ENCODE measurements at regions not wholly inside any gene's neighbourhood (a gene's known extent, or its start where the extent isn't known, plus 50 kb on each side); places are given as distances from the start of the nearest gene placed in this dataset.
"Not testable (repeated sequence)": the region's sequence is repeated elsewhere in the genome, so short reads cannot be mapped to it uniquely, and the experiment has no call there.

DNA sequence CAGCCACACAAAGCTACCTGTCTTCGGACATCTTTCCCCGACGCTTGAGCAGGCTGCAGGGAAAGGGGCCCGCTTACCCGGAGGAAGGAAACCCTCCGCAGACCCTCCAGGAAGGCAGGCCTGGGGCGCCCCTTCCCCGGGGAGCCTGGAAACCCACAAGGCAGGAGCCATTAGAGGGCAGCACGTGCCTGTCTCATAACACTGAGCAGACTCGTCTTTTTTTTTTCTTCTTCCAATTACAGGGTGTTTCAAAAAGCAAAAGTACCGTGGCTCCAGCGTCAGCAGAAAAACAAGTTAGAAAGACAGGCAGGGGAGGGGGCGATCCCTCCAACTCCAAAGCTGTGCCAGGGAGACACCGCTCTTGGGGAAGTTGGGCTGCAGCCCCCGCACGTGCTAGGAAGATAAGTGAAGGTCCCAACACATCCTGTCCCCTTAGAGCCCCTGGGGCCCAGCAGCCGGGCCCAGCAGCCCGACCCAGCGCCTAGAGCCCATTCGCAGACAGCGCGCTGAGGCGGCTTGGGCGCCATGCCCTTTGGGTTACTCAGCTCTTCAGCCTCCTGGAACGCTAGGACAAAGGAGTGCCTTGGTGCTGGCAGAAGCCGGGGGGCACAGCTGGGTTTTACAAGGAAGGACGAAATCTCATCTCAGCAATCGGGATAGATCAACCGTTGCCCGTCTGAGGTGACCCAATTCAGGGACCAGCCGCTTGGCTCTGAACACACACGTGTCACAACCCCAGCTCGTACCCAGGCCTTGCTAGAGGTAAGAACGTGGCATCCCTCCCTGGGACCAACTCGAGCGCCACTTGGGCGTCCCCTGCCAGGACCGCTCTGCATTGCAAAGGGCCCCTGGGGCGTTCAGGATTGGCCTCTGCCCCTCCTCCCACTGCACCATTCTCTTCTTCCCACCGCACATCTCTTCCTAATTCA is 136.3 kb downstream of the LY86 start:
- no peak for DNase-seq

DNA sequence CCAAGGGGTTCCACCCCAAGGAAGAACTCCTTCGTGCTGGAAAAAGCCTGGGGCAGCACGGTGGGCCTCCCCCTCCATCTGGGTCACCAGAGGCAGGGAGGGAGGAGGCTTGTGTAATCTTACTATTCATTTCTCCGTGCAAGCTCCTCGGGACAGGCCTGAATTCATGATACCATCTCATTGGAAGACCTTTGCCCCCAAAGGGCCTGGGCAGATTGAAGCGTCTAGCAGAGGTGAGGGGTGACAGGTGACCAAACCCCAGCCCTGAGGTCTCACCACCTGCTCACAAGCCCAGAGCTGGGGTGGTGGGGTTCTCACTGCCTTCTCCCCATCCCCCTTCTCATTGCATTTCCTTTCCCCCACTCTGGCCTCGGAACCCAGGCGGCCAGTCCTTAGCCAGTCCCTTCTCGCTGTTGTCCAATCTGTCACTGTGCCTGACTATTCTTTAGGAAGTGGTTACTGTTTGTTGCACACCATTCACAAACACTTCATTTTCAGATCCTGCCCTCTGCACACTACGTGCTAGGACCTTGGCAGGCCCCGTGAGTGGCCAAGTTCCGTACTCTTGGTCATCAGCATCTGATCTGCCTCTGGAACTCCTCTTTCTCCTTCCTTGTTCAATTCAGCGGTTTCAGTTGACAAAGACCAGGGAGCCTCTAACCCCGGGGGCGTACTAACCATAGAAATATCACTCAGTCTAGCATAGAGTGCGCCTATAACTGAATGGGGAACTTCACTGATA is 137.1 kb downstream of the LY86 start:
- DNase-seq, result peak; percentile 48

DNA sequence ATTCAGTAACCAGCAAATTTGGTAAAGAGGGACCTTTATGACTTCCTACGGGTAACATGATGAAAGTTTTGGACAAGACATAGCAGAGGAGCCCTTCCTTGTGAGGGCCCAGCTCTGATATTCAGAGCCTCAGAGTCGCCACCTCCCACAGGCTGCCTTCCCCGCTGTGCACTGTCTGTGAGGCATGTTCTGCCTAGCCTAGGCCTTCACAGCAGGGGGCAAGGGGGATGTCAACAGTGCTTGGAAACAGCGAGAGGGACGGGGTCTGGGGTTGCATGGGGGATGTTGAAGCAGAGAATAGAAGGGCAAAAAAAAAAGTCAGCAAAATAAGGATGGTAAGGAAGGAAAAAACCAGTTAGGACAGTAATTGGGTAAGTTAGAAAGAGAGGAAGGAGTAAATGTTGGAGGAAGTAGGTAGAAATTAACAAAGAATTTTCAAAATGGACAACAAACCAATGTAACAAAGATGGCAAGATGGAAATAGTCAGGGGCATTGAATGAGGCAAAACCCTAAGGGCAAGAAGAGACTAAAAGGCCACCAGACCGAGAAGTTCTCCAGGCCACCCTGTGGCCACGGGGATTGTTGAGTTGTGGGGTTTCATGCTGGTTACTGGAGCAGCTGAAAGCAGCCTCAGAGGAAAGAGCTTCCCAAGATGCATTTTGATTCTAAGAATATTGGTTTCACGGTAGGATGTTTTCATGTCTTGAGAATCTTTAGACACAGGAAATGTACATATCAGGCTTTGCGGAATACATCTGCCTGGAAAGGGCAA is 139.8 kb downstream of the LY86 start:
- no peak for DNase-seq

DNA sequence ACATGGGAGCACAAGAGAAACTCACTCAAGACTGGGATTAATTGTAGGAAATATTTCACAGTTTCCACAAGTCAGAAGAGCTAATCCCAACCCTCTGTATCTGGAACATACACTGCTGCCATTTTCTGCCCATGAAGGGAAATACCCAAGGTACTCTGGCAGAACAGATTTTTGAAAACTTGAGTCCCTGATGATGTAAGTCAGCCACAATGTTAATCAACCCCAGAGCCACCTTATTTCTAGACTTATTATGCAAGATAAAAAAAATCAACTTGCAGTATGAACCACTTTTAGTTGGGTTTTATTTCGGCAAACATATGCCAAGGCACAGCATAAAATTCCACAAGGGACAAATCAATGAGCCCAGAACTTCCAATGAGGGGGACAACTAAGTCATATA is 141.5 kb downstream of the LY86 start:
- DNase-seq, result no peak

DNA sequence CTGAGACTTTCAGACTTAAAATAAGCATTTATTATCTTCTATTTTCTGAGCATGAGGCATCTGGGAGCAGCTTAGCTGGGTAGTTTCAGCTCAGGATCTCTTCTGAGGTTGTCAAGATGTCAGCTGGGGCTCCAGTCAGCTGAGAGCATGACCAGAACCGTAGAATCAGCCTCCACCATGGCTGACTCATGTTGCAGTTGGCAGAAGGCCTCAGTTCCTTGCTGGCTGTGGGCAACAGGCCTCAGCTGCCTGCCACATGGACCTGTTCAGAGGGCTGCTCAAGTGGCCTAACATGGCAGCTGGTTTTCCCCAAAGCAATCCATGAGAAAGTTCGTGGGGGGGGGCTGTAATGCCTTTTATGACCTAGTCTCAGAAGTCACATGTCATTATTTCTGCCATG is 142.3 kb downstream of the LY86 start:
- DNase-seq, result no peak

DNA sequence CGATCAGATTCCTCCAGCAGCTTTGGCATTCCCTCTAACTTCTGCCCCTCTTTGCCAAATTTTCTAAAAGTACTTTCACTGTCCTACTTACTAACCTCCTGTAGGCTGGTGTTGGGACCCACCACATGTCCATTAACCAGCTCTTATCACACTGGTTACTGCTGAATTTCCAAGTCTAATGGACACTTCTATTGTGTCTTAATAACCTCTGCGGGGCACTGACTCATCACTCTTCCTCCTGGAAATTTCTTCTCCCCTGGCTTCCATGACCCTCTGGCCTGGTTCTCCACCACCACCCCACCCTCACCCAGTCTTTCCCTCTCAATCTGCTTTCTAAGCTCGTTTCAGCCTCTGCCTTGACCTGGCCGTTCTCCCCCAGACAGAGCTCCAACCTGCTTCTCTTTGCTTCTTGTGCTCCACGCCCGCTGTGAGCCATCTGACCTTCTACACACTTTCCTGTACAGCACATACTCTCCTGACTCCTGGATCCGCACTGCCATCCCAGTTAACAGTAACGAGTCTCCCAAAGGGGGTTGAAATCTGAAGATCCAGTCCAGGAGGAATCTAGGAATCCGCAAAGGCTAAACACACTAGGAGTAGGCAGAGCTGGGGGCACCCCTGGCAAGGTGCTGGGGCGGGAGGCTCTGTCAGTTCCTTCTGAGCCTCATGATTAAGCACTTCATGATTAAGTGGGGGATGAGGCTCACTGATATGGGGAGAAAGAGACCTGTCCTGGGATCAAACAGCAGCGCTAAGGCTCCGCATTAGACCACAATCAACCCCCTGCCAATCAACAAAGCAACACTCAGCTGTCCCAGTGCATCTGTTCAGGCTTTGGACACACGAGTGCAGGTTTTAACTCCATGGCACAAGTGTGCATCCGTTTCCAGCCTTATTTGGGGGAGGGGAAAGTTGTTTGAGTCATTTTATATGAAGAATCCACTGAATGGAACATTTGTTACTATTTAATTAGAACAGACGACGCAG is 146.3 kb downstream of the LY86 start:
- DNase-seq, result no peak

DNA sequence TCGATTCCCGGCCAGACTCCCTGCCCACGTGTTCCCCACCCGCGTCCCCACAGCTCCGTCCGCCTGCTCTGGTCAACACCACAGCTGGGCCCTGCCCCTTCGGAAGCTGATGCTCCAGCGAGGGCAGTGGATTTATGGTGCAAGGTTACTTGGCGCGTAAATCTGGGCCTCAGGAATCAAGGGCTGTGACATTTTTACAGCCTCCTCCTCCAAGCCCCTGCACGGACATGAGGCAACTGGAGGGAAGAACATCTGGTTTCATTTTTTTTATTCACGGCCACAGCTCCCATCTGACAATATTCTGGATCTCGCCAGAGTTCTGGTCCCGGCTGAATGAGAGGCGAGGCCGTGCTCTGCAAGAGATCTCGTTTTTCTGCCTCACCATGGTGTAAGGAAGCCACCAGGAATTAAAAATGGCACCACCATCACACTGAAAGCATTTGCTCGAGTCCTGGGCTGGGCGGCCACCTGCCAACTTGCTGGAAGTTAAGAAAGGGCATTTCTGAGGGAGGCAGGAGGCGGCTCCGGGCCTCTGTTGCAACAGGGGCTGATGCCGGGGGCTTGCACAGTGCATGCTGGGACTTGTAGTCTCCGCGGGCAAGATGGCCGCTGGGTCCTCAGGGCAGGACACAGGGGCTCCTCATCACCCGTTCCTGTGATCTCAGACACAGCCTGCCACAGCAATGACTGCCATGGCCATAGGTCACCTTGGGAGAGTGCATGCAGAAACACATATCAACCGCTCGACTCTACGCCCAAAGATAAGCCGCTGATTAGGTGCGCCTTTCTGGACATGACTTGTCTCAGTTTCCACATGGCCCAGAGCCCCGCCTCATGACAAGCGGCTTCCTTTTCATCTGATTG is 148.5 kb downstream of the LY86 start:
- DNase-seq, result no peak

DNA sequence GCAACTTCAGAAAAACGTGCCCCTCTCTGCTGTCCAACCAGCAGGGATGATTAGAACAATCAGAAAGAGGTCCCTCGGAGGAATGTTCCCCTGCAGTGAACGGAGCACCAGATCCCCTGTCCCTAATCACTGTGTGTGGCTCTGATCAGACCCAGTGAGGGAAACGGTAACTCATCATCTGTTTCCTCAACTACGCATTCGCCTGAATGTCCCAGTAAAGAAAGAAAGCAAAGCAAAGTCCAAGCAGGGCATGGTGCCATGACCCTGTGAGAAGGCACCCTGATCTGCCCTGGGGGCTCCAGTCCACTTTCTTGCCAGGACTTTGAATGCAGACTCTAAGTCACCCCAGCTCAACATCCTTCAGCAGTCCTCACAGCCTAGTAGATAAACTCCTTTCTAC is 149.2 kb downstream of the LY86 start:
- no peak for DNase-seq

DNA sequence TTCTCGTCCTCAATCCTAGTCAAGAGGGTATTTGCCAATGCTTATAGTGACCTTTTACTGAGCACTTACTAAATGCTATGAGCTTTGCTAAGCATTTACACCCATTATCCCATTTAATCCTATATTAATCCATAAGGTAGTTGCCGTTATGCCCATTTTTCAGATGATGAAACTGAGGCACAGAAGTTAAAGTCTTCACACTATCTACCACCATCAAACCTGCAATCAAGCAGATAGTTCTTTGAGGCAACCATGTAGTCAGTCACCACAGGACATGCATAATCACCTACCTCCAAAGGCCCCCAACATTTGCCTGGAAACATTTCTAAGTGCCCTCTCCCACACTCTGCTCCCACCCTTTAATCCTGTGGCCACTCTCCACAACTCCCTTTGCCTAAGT is 149.6 kb downstream of the LY86 start:
- DNase-seq, result no peak

DNA sequence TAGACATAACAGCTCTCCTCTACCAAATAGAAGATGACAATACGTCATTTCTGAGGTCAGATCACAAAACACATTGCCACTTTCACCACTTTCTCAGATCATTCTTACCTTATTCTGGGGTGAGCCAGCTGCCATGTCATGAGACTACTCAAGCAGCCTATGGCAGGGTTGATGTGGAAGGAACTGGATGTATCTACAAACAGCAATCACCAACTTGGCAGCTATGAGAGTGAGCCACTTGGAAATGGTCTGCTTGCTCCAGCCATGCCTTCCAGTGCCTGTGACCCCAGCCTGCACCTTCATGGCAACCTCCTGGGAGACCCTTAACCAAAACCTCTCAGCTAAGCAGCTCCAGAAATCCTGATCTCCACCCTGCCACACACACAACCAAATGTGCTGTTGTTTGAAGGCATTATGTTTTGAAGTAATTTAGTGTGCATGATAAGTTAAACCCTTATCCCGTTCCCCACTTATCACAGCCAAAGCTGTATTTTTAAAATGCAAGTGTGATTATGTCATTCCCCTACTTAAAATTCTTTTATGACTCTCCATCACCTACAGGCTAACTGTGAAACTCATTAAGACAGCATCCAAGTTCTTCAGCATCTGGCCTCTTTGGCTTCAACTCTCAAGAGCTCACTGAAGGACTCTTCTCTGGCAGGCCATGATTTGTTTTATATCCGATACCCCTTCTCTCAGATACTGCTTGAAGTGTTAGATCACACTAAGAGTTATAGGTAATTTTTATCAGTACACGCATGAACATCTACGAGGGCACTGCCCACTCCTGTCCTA is 150.6 kb downstream of the LY86 start:
- DNase-seq, result no peak

DNA sequence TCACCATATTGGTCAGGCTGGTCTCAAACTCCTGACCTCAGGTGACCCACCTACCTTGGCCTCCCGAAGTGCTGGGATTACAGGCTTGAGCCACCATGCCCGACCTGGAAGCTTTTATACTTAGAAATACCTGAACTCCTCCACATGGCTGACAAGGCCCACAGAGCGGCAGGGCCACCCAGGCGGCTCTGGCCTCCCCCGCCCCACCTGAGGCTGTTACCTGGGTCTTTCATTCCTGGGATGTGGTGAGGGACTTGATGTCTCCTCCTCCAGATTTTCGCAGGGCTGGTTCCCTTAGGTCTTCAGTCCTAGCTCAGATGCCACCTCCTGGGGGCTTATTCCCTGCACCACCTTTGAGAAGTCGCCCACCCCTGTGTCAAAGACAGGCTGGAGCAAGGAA is 152.1 kb downstream of the LY86 start:
- DNase-seq, result no peak

DNA sequence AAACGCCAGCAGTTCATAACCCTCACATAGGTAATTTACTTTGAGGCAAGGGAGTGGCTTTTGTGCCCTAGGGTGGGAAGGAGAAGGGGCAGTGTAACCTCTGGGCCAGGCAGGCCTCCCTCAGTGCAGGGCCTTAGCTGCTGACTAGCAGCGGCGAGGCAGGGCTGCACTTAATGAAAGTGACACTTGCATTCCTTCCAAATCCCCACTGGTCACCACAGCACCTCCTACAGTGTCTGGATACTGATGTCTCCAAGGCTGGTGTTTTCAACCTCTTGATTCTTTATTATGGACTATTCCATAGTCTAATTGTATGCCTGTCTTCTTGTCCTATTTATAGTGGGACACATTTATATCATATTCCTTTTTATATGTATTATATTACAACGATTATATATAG is 152.7 kb downstream of the LY86 start:
- DNase-seq, result no peak

DNA sequence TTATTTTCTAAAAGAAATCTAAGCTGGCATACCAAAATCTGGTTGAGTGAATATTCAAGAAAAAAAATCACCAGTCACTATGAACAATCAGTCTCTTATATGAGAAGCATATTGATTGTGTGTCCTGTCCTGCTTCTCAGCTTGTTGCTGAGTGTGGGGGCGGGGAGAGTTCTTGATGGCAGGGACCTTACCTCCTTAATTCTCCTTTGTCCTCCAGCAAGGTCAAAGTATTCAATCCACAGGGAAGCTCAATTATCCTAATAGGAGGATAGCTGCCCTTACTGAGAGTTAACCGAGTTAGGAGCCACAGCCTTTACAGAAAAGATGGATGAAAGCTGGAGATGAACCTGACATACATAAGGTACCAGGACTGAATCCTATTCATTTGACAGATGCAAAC is 154.0 kb downstream of the LY86 start:
- DNase-seq, result no peak

DNA sequence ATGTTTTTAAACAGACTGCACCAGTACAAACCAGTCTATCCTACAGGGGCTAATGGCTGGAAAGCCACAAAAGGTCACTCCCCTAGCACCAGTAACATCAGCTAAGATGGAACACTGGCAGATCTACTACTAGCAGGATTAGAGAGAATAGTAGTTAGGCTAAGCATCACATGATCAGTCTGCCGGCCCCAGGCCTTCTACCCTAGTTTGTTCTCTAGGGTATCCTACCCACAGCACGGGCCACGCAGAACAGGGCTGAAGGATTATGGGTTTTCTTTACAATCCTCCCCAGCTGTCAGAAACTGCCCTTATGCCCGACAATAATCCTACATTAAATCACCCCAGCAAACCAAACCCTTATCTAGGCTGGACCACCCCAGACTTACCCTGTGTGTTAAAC is 156.0 kb downstream of the LY86 start:
- DNase-seq, result no peak

DNA sequence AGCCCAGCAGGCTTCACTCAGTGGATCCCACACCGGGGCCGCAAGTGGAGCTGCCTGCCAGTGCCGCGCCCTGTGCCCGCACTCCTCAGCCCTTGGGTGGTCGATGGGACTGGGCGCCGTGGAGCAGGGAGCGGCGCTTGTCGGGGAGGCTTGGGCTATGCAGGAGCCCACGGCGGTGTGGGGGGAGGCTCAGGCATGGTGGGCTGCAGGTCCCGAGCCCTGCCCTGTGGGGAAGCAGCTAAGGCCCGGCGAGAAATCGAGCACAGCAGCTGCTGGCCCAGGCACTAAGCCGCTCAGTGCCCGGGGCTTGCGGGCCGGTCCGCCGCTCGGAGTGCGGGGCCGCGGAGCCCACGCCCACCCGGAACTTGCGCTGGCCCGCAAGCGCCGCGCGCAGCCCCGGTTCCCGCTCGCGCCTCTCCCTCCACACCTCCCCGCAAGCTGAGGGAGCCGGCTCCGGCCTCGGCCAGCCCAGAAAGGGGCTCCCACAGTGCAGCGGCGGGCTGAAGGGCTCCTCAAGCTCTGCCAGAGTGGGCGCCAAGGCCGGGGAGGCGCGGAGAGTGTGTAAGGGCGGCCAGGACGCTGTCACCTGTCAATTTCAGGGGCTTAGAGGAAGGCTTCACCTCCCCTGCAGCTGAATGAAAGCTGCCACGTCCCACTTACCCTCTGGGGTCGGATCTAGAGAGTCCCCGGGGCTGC is 157.3 kb downstream of the LY86 start:
- DNase-seq, result not testable (repeated sequence)

DNA sequence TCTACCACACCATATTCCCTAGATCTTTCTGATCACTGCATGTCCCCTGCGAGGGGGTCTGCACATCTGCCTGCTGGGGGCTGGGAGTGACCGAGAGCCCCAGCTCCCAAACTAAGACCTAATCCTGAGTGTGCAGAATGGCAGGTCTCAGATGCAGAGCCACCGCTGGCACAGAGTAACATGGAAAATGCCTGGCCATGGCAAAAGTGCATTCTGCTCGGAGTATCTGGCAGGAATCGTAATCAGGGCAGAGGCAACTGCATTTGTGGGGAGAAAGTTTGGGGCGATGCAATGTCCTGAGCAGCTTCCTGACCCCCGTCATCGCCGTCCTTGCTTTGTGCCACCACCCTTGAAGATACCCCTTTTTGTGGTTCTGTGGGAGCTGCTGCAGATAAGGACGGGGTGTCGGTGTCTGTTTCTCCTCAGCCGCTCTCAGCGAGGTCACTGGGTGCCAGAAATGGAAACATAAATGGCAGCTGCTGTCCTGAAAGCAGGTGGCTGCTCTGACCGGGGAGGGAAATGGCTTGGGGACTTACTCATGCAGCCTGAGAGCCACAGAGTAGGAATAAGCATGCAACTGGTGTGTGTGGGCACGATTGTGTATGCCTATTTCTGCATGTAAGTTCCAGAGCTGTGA is 157.9 kb downstream of the LY86 start:
- DNase-seq, result no peak

DNA sequence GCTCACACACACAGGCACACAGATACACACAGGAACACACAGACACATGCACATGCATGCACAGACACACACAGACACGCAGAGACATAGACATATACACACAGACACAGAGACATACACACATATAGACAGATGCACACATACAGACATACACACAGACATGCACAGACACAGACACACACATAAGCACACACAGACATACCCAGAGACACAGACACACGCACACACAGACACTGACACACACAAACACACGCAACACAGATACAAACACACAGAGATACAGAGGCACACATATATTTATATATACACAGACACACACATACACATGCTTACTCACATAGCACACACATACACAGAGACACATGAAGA is 158.4 kb downstream of the LY86 start:
- no peak for DNase-seq

DNA sequence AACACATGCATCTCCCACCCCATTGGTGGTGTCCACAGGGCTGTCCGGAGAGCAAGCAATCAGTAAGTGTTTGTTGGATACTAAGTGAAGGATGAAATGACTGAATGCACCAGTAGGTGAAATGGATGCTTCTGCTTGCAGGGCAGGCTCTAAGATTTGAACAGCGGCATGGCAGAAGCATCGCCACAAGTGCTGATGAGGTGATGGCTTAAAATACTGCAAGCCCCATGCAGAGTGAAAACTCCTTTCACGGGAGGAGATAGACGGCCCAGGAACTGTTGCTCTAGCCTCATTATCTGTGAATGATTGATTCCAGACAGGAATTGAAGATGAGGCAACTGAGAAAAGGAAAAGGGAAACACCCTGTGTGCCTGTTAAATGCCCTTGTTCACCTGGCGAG is 158.9 kb downstream of the LY86 start:
- no peak for DNase-seq

DNA sequence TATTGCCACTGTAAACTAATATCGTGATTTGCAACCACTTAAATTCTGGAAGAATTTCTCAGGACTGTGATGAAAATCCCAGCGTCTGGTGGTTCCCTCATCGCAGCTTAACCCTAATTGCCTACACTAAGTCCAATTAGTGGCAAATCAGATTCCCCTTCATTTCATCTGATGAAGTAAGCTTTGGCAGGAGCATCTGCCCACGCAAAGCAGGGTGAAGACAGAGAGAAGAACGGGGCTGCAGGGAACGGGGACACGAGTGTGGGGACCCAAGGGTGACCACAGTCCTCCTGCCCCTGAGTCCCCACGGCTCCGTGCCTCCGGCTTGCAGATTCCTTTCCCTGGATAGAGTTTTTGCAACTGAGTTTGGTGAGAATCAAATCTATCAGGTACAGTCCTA is 159.5 kb downstream of the LY86 start:
- no peak for DNase-seq
